ENCODE measurements at regions not wholly inside any gene's neighbourhood (a gene's known extent, or its start where the extent isn't known, plus 50 kb on each side); places are given as distances from the start of the nearest gene placed in this dataset.

- TF ChIP-seq CTCF (IDR thresholded peaks at IDR 0.05; ENCODE audit: extremely low read depth in 1 of 2, insufficient read depth in 1 of 2, low read depth in 1 of 2, low read length in 2 of 2) (no peak), POLR2AphosphoS5 (IDR thresholded peaks at IDR 0.05; ENCODE audit: insufficient read depth, low read depth, low read length) (no peak), MAX (IDR thresholded peaks at IDR 0.05; ENCODE audit: insufficient read depth, insufficient read length) (no peak), EZH2 (IDR thresholded peaks at IDR 0.05; ENCODE audit: borderline replicate concordance, low read depth, low read length, severe bottlenecking) (no peak)
Observed at GRCh38 chr9:13896922-13897835, 416.8 kb downstream of the NFIB start.

All from endothelial cell of umbilical vein (primary cell).